RPMI7951 (cell line): ENCODE measurements at regions not wholly inside any gene's neighbourhood (a gene's known extent, or its start where the extent isn't known, plus 50 kb on each side); places are given as distances from the start of the nearest gene placed in this dataset.

Experiments
- DNase-seq: peaks from one replicate; pipeline ENCODE4 v3.0.0-alpha.2; 2012; ENCODE audit warnings: low read depth

GRCh38 chr9:16128003-16128402 is 575.2 kb downstream of the CCDC171 start:
- DNase-seq = no peak

- peak; percentile 58 for DNase-seq
Observed at GRCh38 chr9:16131264-16131663, 578.4 kb downstream of the CCDC171 start.

- DNase-seq = no peak
Observed at GRCh38 chr9:16132513-16132912, 579.7 kb downstream of the CCDC171 start.

- DNase-seq = no peak
Observed at GRCh38 chr9:16133032-16133431, 580.2 kb downstream of the CCDC171 start.

- DNase-seq = peak; percentile 79
Observed at GRCh38 chr9:16133556-16134227, 580.8 kb downstream of the CCDC171 start.

- DNase-seq = no peak
Observed at GRCh38 chr9:16134351-16134750, 581.5 kb downstream of the CCDC171 start.

- no peak for DNase-seq
Observed at GRCh38 chr9:16135968-16136367, 583.1 kb downstream of the CCDC171 start.

GRCh38 chr9:16136451-16136850 is 583.6 kb downstream of the CCDC171 start:
- DNase-seq = no peak

GRCh38 chr9:16136961-16137360 is 584.1 kb downstream of the CCDC171 start:
- DNase-seq = peak; percentile 79

- peak; percentile 57 for DNase-seq
Observed at GRCh38 chr9:16138561-16139491, 586.0 kb downstream of the CCDC171 start.

- DNase-seq = no peak
Observed at GRCh38 chr9:16139774-16140173, 586.9 kb downstream of the CCDC171 start.

GRCh38 chr9:16143310-16143709 is 590.5 kb downstream of the CCDC171 start:
- no peak for DNase-seq

- no peak for DNase-seq
Observed at GRCh38 chr9:16143947-16144890, 591.4 kb downstream of the CCDC171 start.

GRCh38 chr9:16145196-16145950 is 592.5 kb downstream of the CCDC171 start:
- no peak for DNase-seq

GRCh38 chr9:16147726-16148125 is 594.9 kb downstream of the CCDC171 start:
- DNase-seq = no peak

- DNase-seq = no peak
Observed at GRCh38 chr9:16150501-16150900, 597.7 kb downstream of the CCDC171 start.

GRCh38 chr9:16150938-16151650 is 598.3 kb downstream of the CCDC171 start:
- no peak for DNase-seq

GRCh38 chr9:16152276-16153101 is 599.6 kb downstream of the CCDC171 start:
- DNase-seq = no peak

- no peak for DNase-seq
Observed at GRCh38 chr9:16153221-16153620, 600.4 kb downstream of the CCDC171 start.

GRCh38 chr9:16153741-16154140 is 600.9 kb downstream of the CCDC171 start:
- no peak for DNase-seq
